ENCODE measurements at regions not wholly inside any gene's neighbourhood (a gene's known extent, or its start where the extent isn't known, plus 50 kb on each side); places are given as distances from the start of the nearest gene placed in this dataset.

- no TSS peak for BruUV-seq (replicated peaks)
- Histone ChIP-seq H3K27me3 (ENCODE audit: control insufficient read depth in 2 of 2, insufficient read depth in 2 of 2, low read length in 2 of 2) (no peaks in the 10 kb centered on the region), H3K27ac (ENCODE audit: insufficient read depth, low read depth, low read length) (no peak overlapping the region), H3K9ac (replicated peaks; ENCODE audit: extremely low read depth, insufficient read depth, low read length) (no peak overlapping the region), H3K79me2 (ENCODE audit: control insufficient read depth, insufficient read depth, low read length) (no peaks in the 10 kb centered on the region), H3K4me2 (ENCODE audit: insufficient read depth, low read length) (no peak overlapping the region), H3K4me3 (replicated peaks in 1 of 3; ENCODE audit: insufficient read depth in 1 of 3, low read depth in 1 of 3, low read length in 3 of 3) (no peak overlapping the region), H3K36me3 (ENCODE audit: control insufficient read depth in 2 of 2, extremely low read depth in 1 of 2, insufficient read depth in 2 of 2, low read length in 2 of 2) (no peaks in the 10 kb centered on the region), H3K9me3 (replicated peaks; ENCODE audit: control insufficient read depth, insufficient read depth, low read length) (no peaks in the 10 kb centered on the region), H3K9me1 (replicated peaks; ENCODE audit: control insufficient read depth, extremely low read depth, insufficient read depth, low read length) (no peaks in the 10 kb centered on the region), H2AFZ (ENCODE audit: low read depth, low read length) (no peak overlapping the region), H3K4me1 (ENCODE audit: control insufficient read depth, extremely low read depth, insufficient read depth, low read length) (no peaks in the 10 kb centered on the region), H4K20me1 (replicated peaks; ENCODE audit: control insufficient read depth, extremely low read depth, insufficient read depth, low read length) (no peaks in the 10 kb centered on the region)
- FAIRE-seq (no peak), DNase-seq (ENCODE audit: low read depth, low spot score) (no peak)
- intact Hi-C loops (cut with micrococcal nuclease) (no loop called here), dilution Hi-C loops (cut with MboI; ENCODE audit: extremely low pct_ligation_motif_present, low sequenced_read_pairs) (no loop called here)
- ChIA-PET POLR2A (no interaction called here), CTCF (no interaction called here)
- TF ChIP-seq JUN (IDR thresholded peaks at IDR 0.05; ENCODE audit: borderline replicate concordance, insufficient read depth, insufficient read length, low read depth) (no peak), FOS (IDR thresholded peaks at IDR 0.05; ENCODE audit: borderline replicate concordance, insufficient read depth, low read length) (no peak), POLR2A (IDR thresholded peaks at IDR 0.05; ENCODE audit: low read depth, low read length) (no peak), POLR2AphosphoS5 (IDR thresholded peaks at IDR 0.05; ENCODE audit: insufficient read depth, low read depth, low read length) (no peak)
- TF ChIP-seq, protein P1, sequence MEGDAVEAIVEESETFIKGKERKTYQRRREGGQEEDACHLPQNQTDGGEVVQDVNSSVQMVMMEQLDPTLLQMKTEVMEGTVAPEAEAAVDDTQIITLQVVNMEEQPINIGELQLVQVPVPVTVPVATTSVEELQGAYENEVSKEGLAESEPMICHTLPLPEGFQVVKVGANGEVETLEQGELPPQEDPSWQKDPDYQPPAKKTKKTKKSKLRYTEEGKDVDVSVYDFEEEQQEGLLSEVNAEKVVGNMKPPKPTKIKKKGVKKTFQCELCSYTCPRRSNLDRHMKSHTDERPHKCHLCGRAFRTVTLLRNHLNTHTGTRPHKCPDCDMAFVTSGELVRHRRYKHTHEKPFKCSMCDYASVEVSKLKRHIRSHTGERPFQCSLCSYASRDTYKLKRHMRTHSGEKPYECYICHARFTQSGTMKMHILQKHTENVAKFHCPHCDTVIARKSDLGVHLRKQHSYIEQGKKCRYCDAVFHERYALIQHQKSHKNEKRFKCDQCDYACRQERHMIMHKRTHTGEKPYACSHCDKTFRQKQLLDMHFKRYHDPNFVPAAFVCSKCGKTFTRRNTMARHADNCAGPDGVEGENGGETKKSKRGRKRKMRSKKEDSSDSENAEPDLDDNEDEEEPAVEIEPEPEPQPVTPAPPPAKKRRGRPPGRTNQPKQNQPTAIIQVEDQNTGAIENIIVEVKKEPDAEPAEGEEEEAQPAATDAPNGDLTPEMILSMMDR (IDR thresholded peaks at IDR 0.05; ENCODE audit: extremely low read depth in 1 of 2, insufficient read depth in 1 of 2, low read depth in 1 of 2, low read length in 2 of 2): no peak
Measured at GRCh38 chr17:72175787-72176515, 55.1 kb downstream of the SOX9 start.

- no peaks in the 10 kb centered on the region for H3K4me1 ChIP-seq (ENCODE audit: control insufficient read depth, extremely low read depth, insufficient read depth, low read length)
- dilution Hi-C loops (cut with MboI; ENCODE audit: extremely low pct_ligation_motif_present, low sequenced_read_pairs) (no loop called here), intact Hi-C loops (cut with micrococcal nuclease) (no loop called here)
- H3K27me3 ChIP-seq (ENCODE audit: control insufficient read depth in 2 of 2, insufficient read depth in 2 of 2, low read length in 2 of 2): no peaks in the 10 kb centered on the region
- CTCF ChIA-PET: no interaction called here
- H4K20me1 ChIP-seq (replicated peaks; ENCODE audit: control insufficient read depth, extremely low read depth, insufficient read depth, low read length): no peaks in the 10 kb centered on the region
- no peaks in the 10 kb centered on the region for H3K79me2 ChIP-seq (ENCODE audit: control insufficient read depth, insufficient read depth, low read length)
- no peak for DNase-seq (ENCODE audit: low read depth, low spot score)
- H3K9ac ChIP-seq (replicated peaks; ENCODE audit: extremely low read depth, insufficient read depth, low read length): no peak overlapping the region
- no peak overlapping the region for H3K4me3 ChIP-seq (replicated peaks in 1 of 3; ENCODE audit: insufficient read depth in 1 of 3, low read depth in 1 of 3, low read length in 3 of 3)
- no peak overlapping the region for H2AFZ ChIP-seq (ENCODE audit: low read depth, low read length)
- POLR2A ChIA-PET: no interaction called here
- TF ChIP-seq EZH2 (IDR thresholded peaks at IDR 0.05; ENCODE audit: borderline replicate concordance, low read depth, low read length, severe bottlenecking) (no peak), FOS (IDR thresholded peaks at IDR 0.05; ENCODE audit: borderline replicate concordance, insufficient read depth, low read length) (no peak), JUN (IDR thresholded peaks at IDR 0.05; ENCODE audit: borderline replicate concordance, insufficient read depth, insufficient read length, low read depth) (no peak), POLR2A (IDR thresholded peaks at IDR 0.05; ENCODE audit: low read depth, low read length) (no peak), MAX (IDR thresholded peaks at IDR 0.05; ENCODE audit: insufficient read depth, insufficient read length) (no peak), POLR2AphosphoS5 (IDR thresholded peaks at IDR 0.05; ENCODE audit: insufficient read depth, low read depth, low read length) (no peak), MYC (IDR thresholded peaks at IDR 0.05; ENCODE audit: low read depth, low read length) (no peak), GATA2 (IDR thresholded peaks at IDR 0.05; ENCODE audit: insufficient read depth, insufficient read length, low read depth, low read length) (no peak)
- TF ChIP-seq, protein P1 (IDR thresholded peaks at IDR 0.05; ENCODE audit: extremely low read depth in 1 of 2, insufficient read depth in 1 of 2, low read depth in 1 of 2, low read length in 2 of 2): no peak
- no TSS peak for BruUV-seq (replicated peaks)
- no peak overlapping the region for H3K27ac ChIP-seq (ENCODE audit: insufficient read depth, low read depth, low read length)
- FAIRE-seq: no peak
- H3K9me3 ChIP-seq (replicated peaks; ENCODE audit: control insufficient read depth, insufficient read depth, low read length): no peaks in the 10 kb centered on the region
- H3K36me3 ChIP-seq (ENCODE audit: control insufficient read depth in 2 of 2, extremely low read depth in 1 of 2, insufficient read depth in 2 of 2, low read length in 2 of 2): no peaks in the 10 kb centered on the region
- no peaks in the 10 kb centered on the region for H3K9me1 ChIP-seq (replicated peaks; ENCODE audit: control insufficient read depth, extremely low read depth, insufficient read depth, low read length)
- H3K4me2 ChIP-seq (ENCODE audit: insufficient read depth, low read length): no peak overlapping the region
Measured at GRCh38 chr17:72176516-72176851, 55.7 kb downstream of the SOX9 start.
